ENCODE measurements at regions not wholly inside any gene's neighbourhood (a gene's known extent, or its start where the extent isn't known, plus 50 kb on each side); places are given as distances from the start of the nearest gene placed in this dataset.

DNA sequence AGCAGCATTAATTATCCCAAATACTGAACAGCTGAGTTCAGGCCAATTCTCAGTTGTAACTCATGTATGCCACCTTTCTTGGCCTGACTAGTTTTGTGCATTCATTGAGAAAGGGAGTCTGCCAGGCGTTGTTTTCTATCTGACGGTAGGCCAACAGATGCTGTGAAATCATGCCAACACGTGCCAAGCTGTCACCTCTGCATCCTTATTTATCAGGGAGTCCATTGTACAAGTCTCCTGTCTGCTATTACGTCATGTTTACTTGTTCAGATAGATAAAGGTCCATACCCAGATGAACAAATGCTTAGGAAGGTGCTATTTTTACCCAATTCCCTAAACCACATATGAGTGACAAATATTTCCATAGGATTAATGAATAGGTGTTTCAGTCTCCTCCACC is 127.2 kb upstream of the CDK6 start:
- Histone ChIP-seq H3K36me3 (no peaks in the 10 kb centered on the region), H3K27ac (no peak overlapping the region), H3K4me3 (replicated peaks in 1 of 3) (no peak overlapping the region), H3K27me3 (no peaks in the 10 kb centered on the region), H3K4me1 (no peaks in the 10 kb centered on the region), H3K9me3 (no peaks in the 10 kb centered on the region)
- TF ChIP-seq CTCF (IDR thresholded peaks at IDR 0.05): no peak
- TF ChIP-seq POLR2A (IDR thresholded peaks at IDR 0.05): no peak
- no peak for DNase-seq
- intact Hi-C loops (cut with DNase I): no loop called here
- WGBS, 2 donors: 76 to 90% methylated on average over 4 of the region's 4 CpGs

DNA sequence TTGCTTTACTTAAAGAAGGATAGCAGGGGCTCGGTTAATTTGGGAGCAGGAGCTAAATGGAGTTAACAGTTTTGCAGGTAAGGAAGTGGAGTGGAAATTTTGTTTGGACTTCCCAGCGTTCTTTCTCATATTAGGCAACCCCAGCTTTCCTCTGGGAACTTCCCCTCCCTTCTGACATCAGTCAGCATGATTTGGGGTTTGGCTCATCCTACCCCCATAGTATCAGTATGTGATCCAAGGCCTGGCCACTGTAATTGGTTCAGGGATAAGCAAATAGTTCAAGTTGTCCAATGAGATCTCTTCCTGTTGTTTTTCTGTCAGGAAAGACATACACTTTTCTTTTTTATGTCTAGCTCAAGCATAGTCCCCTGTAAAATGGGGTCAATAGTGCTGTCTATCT is 125.6 kb upstream of the CDK6 start:
- Histone ChIP-seq H3K4me3 (replicated peaks in 1 of 3) (no peak overlapping the region), H3K27ac (no peak overlapping the region), H3K9me3 (no peaks in the 10 kb centered on the region), H3K4me1 (no peaks in the 10 kb centered on the region), H3K36me3 (no peaks in the 10 kb centered on the region), H3K27me3 (no peaks in the 10 kb centered on the region)
- no peak for DNase-seq
- 52 to 71% methylated on average over 2 of the region's 2 CpGs for WGBS, 2 donors
- intact Hi-C loops (cut with DNase I): no loop called here
- TF ChIP-seq CTCF (IDR thresholded peaks at IDR 0.05) (no peak), POLR2A (IDR thresholded peaks at IDR 0.05) (no peak)

- H3K4me3 ChIP-seq (replicated peaks in 1 of 3): no peak overlapping the region
- no peaks in the 10 kb centered on the region for H3K36me3 ChIP-seq
- WGBS, 2 donors: 76 to 94% methylated on average over 2 of the region's 2 CpGs
- no peak overlapping the region for H3K27ac ChIP-seq
- intact Hi-C loops (cut with DNase I): no loop called here
- no peaks in the 10 kb centered on the region for H3K27me3 ChIP-seq
- DNase-seq: no peak
- no peaks in the 10 kb centered on the region for H3K9me3 ChIP-seq
- TF ChIP-seq POLR2A (IDR thresholded peaks at IDR 0.05) (no peak), CTCF (IDR thresholded peaks at IDR 0.05) (no peak)
- H3K4me1 ChIP-seq: no peaks in the 10 kb centered on the region
Measured at GRCh38 chr7:92956575-92956974, 120.2 kb upstream of the CDK6 start.

GRCh38 chr7:92955081-92955480 is 118.7 kb upstream of the CDK6 start:
- WGBS, 2 donors: 70% methylated on average over 6 of the region's 6 CpGs
- intact Hi-C loops (cut with DNase I): no loop called here

GRCh38 chr7:92953657-92954056 is 117.3 kb upstream of the CDK6 start:
- Histone ChIP-seq H3K27me3 (no peaks in the 10 kb centered on the region), H3K4me1 (no peaks in the 10 kb centered on the region), H3K27ac (no peak overlapping the region), H3K36me3 (no peaks in the 10 kb centered on the region), H3K9me3 (no peaks in the 10 kb centered on the region), H3K4me3 (replicated peaks in 1 of 3) (no peak overlapping the region)
- intact Hi-C loops (cut with DNase I): no loop called here
- no peak for TF ChIP-seq POLR2A (IDR thresholded peaks at IDR 0.05)
- TF ChIP-seq CTCF (IDR thresholded peaks at IDR 0.05): no peak
- 39 to 52% methylated on average over 2 of the region's 2 CpGs for WGBS, 2 donors
- no peak for DNase-seq

More at GRCh38 chr7:92955081-92955480, 118.7 kb upstream of the CDK6 start:
- TF ChIP-seq POLR2A (IDR thresholded peaks at IDR 0.05): no peak
- no peak overlapping the region for H3K27ac ChIP-seq
- H3K9me3 ChIP-seq: no peaks in the 10 kb centered on the region
- H3K4me3 ChIP-seq (replicated peaks in 1 of 3): no peak overlapping the region
- no peaks in the 10 kb centered on the region for H3K4me1 ChIP-seq
- no peak for DNase-seq
- no peaks in the 10 kb centered on the region for H3K27me3 ChIP-seq
- no peaks in the 10 kb centered on the region for H3K36me3 ChIP-seq

DNA sequence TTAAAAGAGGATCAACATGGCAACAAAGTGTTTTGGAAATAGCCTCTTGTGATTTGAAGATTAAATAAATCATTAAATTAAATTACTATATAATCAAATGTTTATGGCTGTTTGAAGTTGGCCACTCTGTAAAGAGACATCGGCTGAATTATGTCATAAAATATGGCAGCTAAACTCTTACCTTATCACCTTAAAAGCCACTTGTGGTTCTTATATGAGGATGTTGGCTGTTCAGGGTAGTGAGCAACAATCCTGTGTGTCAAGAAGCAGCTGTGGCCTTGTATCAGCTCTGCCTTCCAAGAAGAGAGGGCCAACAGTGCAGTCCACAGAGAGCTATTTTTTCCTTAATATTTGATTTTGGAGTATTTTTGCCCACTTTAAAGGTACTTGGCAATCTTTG is 113.4 kb upstream of the CDK6 start:
- DNase-seq: no peak
- intact Hi-C loops (cut with DNase I): no loop called here
- no peaks in the 10 kb centered on the region for H3K36me3 ChIP-seq
- no peak overlapping the region for H3K27ac ChIP-seq
- H3K4me3 ChIP-seq (replicated peaks in 1 of 3): no peak overlapping the region
- H3K9me3 ChIP-seq: no peaks in the 10 kb centered on the region
- H3K4me1 ChIP-seq: no peaks in the 10 kb centered on the region
- WGBS, 2 donors: 84 to 89% methylated on average over 1 of the region's 1 CpG
- H3K27me3 ChIP-seq: no peaks in the 10 kb centered on the region
- TF ChIP-seq CTCF (IDR thresholded peaks at IDR 0.05) (no peak), POLR2A (IDR thresholded peaks at IDR 0.05) (no peak)
